Testis (tissue), 2 donors: ENCODE measurements at regions not wholly inside any gene's neighbourhood (a gene's known extent, or its start where the extent isn't known, plus 50 kb on each side); places are given as distances from the start of the nearest gene placed in this dataset.

ENCODE experiments used
- DNase-seq: peaks from one replicate; pipeline ENCODE4 v3.0.0-alpha.2; 2019
- H3K27ac ChIP-seq, 2 donors: fragments of 200-600 bp; sonication (generic); one replicate each; pipeline ENCODE4 v1.5.1; 2019
- H3K27me3 ChIP-seq: fragments of 200-600 bp; sonication (generic); one replicate; pipeline ENCODE4 v1.5.1; 2019
- H3K36me3 ChIP-seq: fragments of 200-600 bp; sonication (generic); one replicate; pipeline ENCODE4 v1.5.1; 2017; ENCODE audit warnings: low read depth; ENCODE audit errors: missing control alignments
- H3K4me1 ChIP-seq: fragments of 200-600 bp; sonication (generic); one replicate; pipeline ENCODE4 v1.5.1; 2019
- H3K4me3 ChIP-seq, 2 donors: fragments of 200-600 bp; sonication (generic); one replicate each; pipeline ENCODE4 v1.5.1; 2017 to 2019
- H3K9me3 ChIP-seq: fragments of 200-600 bp; sonication (generic); one replicate; pipeline ENCODE4 v1.5.1; 2017
- CTCF ChIP-seq, 3 experiments: fragments of 450-650 bp in 2 of 3; fragments of 200-600 bp in 1 of 3; sonication (generic) in 1 of 3; IDR thresholded peaks; one replicate each; pipeline ENCODE4 v1.5.1; 2016 to 2019; ENCODE audit warnings: antibody characterized with exemption in 3 of 3, mild to moderate bottlenecking in 2 of 3, moderate library complexity in 1 of 3
- POLR2A ChIP-seq: fragments of 450-650 bp; IDR thresholded peaks from one replicate; pipeline ENCODE4 v1.6.1; 2017; ENCODE audit warnings: antibody characterized with exemption, mild to moderate bottlenecking, moderate library complexity
- WGBS, 2 donors: methylation state at CpG; one replicate each; pipeline ENCODE4 v1.1.5; 2018; 5-methylcytosine and 5-hydroxymethylcytosine counted together
- intact Hi-C: fragments of 100-400 bp; cut with DNase I; formaldehyde crosslinking; loops from one replicate; pipeline ENCODE4 v1.15.1; 2023; ENCODE audit warnings: low total_unique reads

DNA sequence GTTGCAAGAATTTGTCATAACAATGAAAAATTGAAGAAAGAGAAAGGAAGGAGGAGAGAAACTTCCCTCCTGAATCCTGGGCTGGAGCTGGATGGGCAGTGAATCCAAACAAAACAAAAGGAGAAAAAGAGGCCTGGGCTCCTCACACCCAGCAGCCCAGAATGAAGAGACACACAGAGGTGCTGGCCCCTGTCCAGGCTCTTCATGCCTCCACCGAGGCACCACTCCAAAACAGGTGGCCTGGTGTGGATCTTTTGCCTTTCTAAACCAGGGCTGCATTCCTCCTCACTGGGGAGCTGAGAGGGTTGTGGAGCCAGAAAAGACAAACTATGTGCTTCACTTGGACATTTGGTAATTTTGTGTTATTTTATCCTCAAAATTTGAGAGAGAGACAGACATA is 76.0 kb downstream of the FAM124B start:
- Histone ChIP-seq H3K9me3 (no peaks in the 10 kb centered on the region), H3K36me3 (no peaks in the 10 kb centered on the region), H3K4me1 (no peaks in the 10 kb centered on the region), H3K27ac (no peak overlapping the region), H3K27me3 (no peaks in the 10 kb centered on the region), H3K4me3 (no peak overlapping the region)
- 45 to 50% methylated on average over 1 of the region's 1 CpG for WGBS, 2 donors
- TF ChIP-seq POLR2A = no peak
- intact Hi-C loops = no loop called here
- no peak for DNase-seq

DNA sequence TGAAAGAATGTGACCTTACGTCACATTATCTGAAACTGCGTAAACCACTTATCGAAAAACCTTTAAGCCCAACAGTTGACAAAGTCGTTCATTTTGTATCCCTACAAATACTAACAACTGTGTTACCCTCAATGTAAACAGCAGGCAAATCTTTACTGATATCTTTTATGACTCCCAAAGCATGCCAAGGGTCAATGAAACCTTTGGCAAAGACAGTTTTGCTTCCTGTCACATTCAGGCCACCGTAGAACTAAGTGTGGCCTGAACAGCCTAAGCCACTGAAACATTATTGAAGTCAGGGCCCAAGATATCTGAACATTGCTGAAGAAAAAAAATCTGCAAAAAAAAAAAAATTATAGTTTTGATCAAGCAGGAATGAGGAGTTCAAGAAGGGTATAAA is 77.3 kb downstream of the FAM124B start:
- WGBS, 2 donors = 88 to 94% methylated on average over 5 of the region's 5 CpGs
- H3K9me3 ChIP-seq = no peaks in the 10 kb centered on the region
- H3K27ac ChIP-seq = no peak overlapping the region
- no peaks in the 10 kb centered on the region for H3K27me3 ChIP-seq
- H3K4me1 ChIP-seq = no peaks in the 10 kb centered on the region
- no peak overlapping the region for H3K4me3 ChIP-seq
- TF ChIP-seq CTCF (IDR thresholded peaks at IDR 0.05) (no peak), POLR2A (no peak)
- no peak for DNase-seq
- intact Hi-C loops = no loop called here
- H3K36me3 ChIP-seq = no peaks in the 10 kb centered on the region

GRCh38 chr2:224320660-224321059 is 81.2 kb downstream of the FAM124B start:
- intact Hi-C loops = no loop called here
- H3K9me3 ChIP-seq = no peaks in the 10 kb centered on the region
- no peak for TF ChIP-seq POLR2A
- TF ChIP-seq CTCF (IDR thresholded peaks at IDR 0.05) = no peak
- no peaks in the 10 kb centered on the region for H3K27me3 ChIP-seq
- WGBS, 2 donors = 35 to 50% methylated on average over 1 of the region's 1 CpG
- H3K36me3 ChIP-seq = no peaks in the 10 kb centered on the region
- H3K4me3 ChIP-seq = no peak overlapping the region
- H3K4me1 ChIP-seq = no peaks in the 10 kb centered on the region
- DNase-seq = no peak
- no peak overlapping the region for H3K27ac ChIP-seq

- intact Hi-C loops = no loop called here
- no peaks in the 10 kb centered on the region for H3K27me3 ChIP-seq
- H3K4me3 ChIP-seq = no peak overlapping the region
- no peaks in the 10 kb centered on the region for H3K36me3 ChIP-seq
- no peak for TF ChIP-seq POLR2A
- no peak for TF ChIP-seq CTCF (IDR thresholded peaks at IDR 0.05)
- no peaks in the 10 kb centered on the region for H3K9me3 ChIP-seq
- no peak for DNase-seq
- H3K27ac ChIP-seq = no peak overlapping the region
- 71 to 80% methylated on average over 5 of the region's 5 CpGs for WGBS, 2 donors
- H3K4me1 ChIP-seq = no peaks in the 10 kb centered on the region
Measured at GRCh38 chr2:224319750-224320149, 82.2 kb downstream of the FAM124B start.

DNA sequence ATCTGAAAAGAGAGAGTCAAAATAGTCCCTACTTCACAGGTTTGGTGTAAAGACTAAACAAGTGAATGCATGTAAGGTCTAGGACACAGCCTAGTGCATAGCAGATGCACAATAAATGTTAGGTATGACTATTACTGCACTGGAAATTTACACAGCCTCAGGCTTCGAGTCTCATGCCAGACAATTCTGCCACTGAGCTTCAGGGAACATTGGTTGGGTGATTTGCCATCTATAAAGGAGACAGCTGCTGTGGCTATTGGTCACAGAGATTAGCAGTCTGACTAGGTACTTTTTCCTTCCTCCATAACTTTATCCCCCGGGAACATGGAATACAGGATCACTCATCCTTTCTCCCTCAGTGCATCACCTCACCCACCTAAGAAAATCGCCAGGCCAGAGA is 89.2 kb downstream of the FAM124B start:
- WGBS, 2 donors = 83 to 86% methylated on average over 3 of the region's 3 CpGs
- no peaks in the 10 kb centered on the region for H3K9me3 ChIP-seq
- TF ChIP-seq CTCF (IDR thresholded peaks at IDR 0.05) = no peak
- no peak for TF ChIP-seq POLR2A
- H3K27ac ChIP-seq = no peak overlapping the region
- no peak overlapping the region for H3K4me3 ChIP-seq
- H3K36me3 ChIP-seq = no peaks in the 10 kb centered on the region
- no peak for DNase-seq
- no peaks in the 10 kb centered on the region for H3K4me1 ChIP-seq
- H3K27me3 ChIP-seq = no peaks in the 10 kb centered on the region
- intact Hi-C loops = no loop called here
